H9 (cell line): ENCODE measurements at regions not wholly inside any gene's neighbourhood (a gene's known extent, or its start where the extent isn't known, plus 50 kb on each side); places are given as distances from the start of the nearest gene placed in this dataset.

Experiments used
- DNase-seq: peaks from one replicate; pipeline ENCODE4 v3.0.0-alpha.2; 2017
- H2AFZ ChIP-seq: one replicate; pipeline ENCODE4 v1.6.1; 2013; ENCODE audit warnings: mild to moderate bottlenecking, low read length, control low read depth, moderate library complexity
- H2AK5ac ChIP-seq: 2 replicates; pipeline ENCODE4 v1.6.1; 2013; ENCODE audit warnings: low read length, control low read depth, mixed read lengths; ENCODE audit not compliant: insufficient read length
- H2BK120ac ChIP-seq: one replicate; pipeline ENCODE4 v1.6.1; 2013; ENCODE audit warnings: low read depth, mild to moderate bottlenecking, low read length, control low read depth, inconsistent platforms; ENCODE audit not compliant: poor library complexity, severe bottlenecking
- H2BK12ac ChIP-seq: 2 replicates; pipeline ENCODE4 v1.6.1; 2013; ENCODE audit warnings: low read length, control low read depth, mixed read lengths, low read depth; ENCODE audit not compliant: insufficient read length
- H2BK15ac ChIP-seq: 2 replicates; pipeline ENCODE4 v1.6.1; 2013; ENCODE audit warnings: low read depth, low read length, control low read depth
- H2BK20ac ChIP-seq: one replicate; pipeline ENCODE4 v1.6.1; 2013; ENCODE audit warnings: low read depth, mild to moderate bottlenecking, low read length, control low read depth, inconsistent platforms; ENCODE audit not compliant: poor library complexity, severe bottlenecking
- H2BK5ac ChIP-seq: 2 replicates; pipeline ENCODE4 v1.6.1; 2013; ENCODE audit warnings: low read length, control low read depth, mixed read lengths; ENCODE audit not compliant: insufficient read length
- H3K14ac ChIP-seq: 2 replicates; pipeline ENCODE4 v1.6.1; 2013; ENCODE audit warnings: low read length, control low read depth; ENCODE audit not compliant: insufficient read depth
- H3K18ac ChIP-seq: 2 replicates; pipeline ENCODE4 v1.6.1; 2013; ENCODE audit warnings: low read depth, mild to moderate bottlenecking, mixed read lengths, low read length, control low read depth; ENCODE audit not compliant: insufficient read length
- H3K23ac ChIP-seq: 2 replicates; pipeline ENCODE4 v1.6.1; 2013; ENCODE audit warnings: low read length, control low read depth, mixed read lengths, low read depth; ENCODE audit not compliant: insufficient read length
- H3K23me2 ChIP-seq: 2 replicates; pipeline ENCODE4 v1.6.1; 2013; ENCODE audit warnings: low read depth, mild to moderate bottlenecking, mixed read lengths, low read length, control low read depth; ENCODE audit not compliant: insufficient read length, poor library complexity, severe bottlenecking
- H3K27ac ChIP-seq: 2 replicates; pipeline ENCODE4 v1.5.1; 2013; ENCODE audit warnings: low read length, control low read depth, mixed read lengths, low read depth; ENCODE audit not compliant: insufficient read length
- H3K27me3 ChIP-seq: 2 replicates; pipeline ENCODE4 v1.6.1; 2013; ENCODE audit warnings: low read length, control low read depth, inconsistent platforms; ENCODE audit not compliant: insufficient read depth
- H3K4ac ChIP-seq: 2 replicates; pipeline ENCODE4 v1.6.1; 2013; ENCODE audit warnings: low read depth, mild to moderate bottlenecking, control low read depth, inconsistent platforms, low read length, moderate library complexity
- H3K4me1 ChIP-seq: 2 replicates; pipeline ENCODE4 v1.6.1; 2013; ENCODE audit warnings: low read length, control low read depth, inconsistent platforms; ENCODE audit not compliant: insufficient read depth
- H3K4me2 ChIP-seq: 2 replicates; pipeline ENCODE4 v1.6.1; 2013; ENCODE audit warnings: low read length, control low read depth, mixed read lengths; ENCODE audit not compliant: insufficient read length, insufficient read depth
- H3K56ac ChIP-seq: 2 replicates; pipeline ENCODE4 v1.6.1; 2013; ENCODE audit warnings: low read depth, mild to moderate bottlenecking, mixed read lengths, low read length, control low read depth; ENCODE audit not compliant: insufficient read length
- H3K79me1 ChIP-seq: 2 replicates; pipeline ENCODE4 v1.6.1; 2013; ENCODE audit warnings: low read depth, mild to moderate bottlenecking, moderate library complexity, low read length, control low read depth, inconsistent platforms; ENCODE audit not compliant: insufficient read depth, poor library complexity, severe bottlenecking
- H3K79me2 ChIP-seq: 2 replicates; pipeline ENCODE4 v1.6.1; 2013; ENCODE audit warnings: low read length, control low read depth, inconsistent platforms; ENCODE audit not compliant: insufficient read depth
- H3K9ac ChIP-seq: 2 replicates; pipeline ENCODE4 v1.6.1; 2013; ENCODE audit warnings: low read length, control low read depth, mixed read lengths; ENCODE audit not compliant: insufficient read length; ENCODE audit errors: extremely low read depth
- H3K9me3 ChIP-seq: one replicate; pipeline ENCODE4 v1.6.1; 2013; ENCODE audit warnings: low read depth, low read length, inconsistent platforms; ENCODE audit not compliant: control insufficient read depth
- H3T11ph ChIP-seq: one replicate; pipeline ENCODE4 v1.6.1; 2013; ENCODE audit warnings: mild to moderate bottlenecking, low read length, control low read depth, inconsistent platforms
- H4K20me1 ChIP-seq: one replicate; pipeline ENCODE4 v1.6.1; 2013; ENCODE audit not compliant: control insufficient read depth, insufficient read length, insufficient read depth
- H4K5ac ChIP-seq: 2 replicates; pipeline ENCODE4 v1.6.1; 2013; ENCODE audit warnings: low read depth, mild to moderate bottlenecking, mixed read lengths, low read length, control low read depth; ENCODE audit not compliant: insufficient read length
- H4K8ac ChIP-seq: replicated peaks from 2 replicates; pipeline ENCODE4 v1.6.1; 2013; ENCODE audit warnings: low read length, control low read depth, mixed read lengths, low read depth; ENCODE audit not compliant: insufficient read length
- H4K91ac ChIP-seq: 2 replicates; pipeline ENCODE4 v1.6.1; 2013; ENCODE audit warnings: low read depth, mild to moderate bottlenecking, moderate library complexity, mixed read lengths, low read length, control low read depth; ENCODE audit not compliant: insufficient read length
- H3K27ac Mint-ChIP-seq, 3 experiments: 2 replicates in 2 of 3; 3 replicates in 1 of 3; pipeline ENCODE4 v1.8.0; 2020 to 2021; ENCODE audit warnings: mixed read lengths in 3 of 3, mild to moderate bottlenecking in 1 of 3, moderate library complexity in 1 of 3
- H3K27me3 Mint-ChIP-seq: 2 replicates; pipeline ENCODE4 v1.8.0; 2021; ENCODE audit warnings: low read depth, mild to moderate bottlenecking, moderate library complexity, mixed read lengths
- H3K36me3 Mint-ChIP-seq, 3 experiments: 2 replicates in 2 of 3; 3 replicates in 1 of 3; pipeline ENCODE4 v1.8.0; 2020 to 2021; ENCODE audit warnings: low read depth in 3 of 3, mixed read lengths in 3 of 3; ENCODE audit not compliant: insufficient read depth in 1 of 3
- H3K4me1 Mint-ChIP-seq, 2 experiments: 2 replicates each; pipeline ENCODE4 v1.8.0; 2020; ENCODE audit warnings: mixed read lengths in 2 of 2
- H3K4me3 Mint-ChIP-seq, 2 experiments: 2 replicates in 1 of 2; 3 replicates in 1 of 2; pipeline ENCODE4 v1.8.0; 2020 to 2021; ENCODE audit warnings: mild to moderate bottlenecking in 2 of 2, mixed read lengths in 2 of 2, moderate library complexity in 1 of 2
- H3K9me3 Mint-ChIP-seq, 2 experiments: 2 replicates in 1 of 2; 3 replicates in 1 of 2; pipeline ENCODE4 v1.8.0; 2020; ENCODE audit warnings: mild to moderate bottlenecking in 2 of 2, mixed read lengths in 2 of 2, moderate library complexity in 1 of 2
- CTCF ChIP-seq: fragments of 200-600 bp; sonication (generic); conservative IDR thresholded peaks from 3 replicates; pipeline ENCODE4 v1.8.0; 2021; ENCODE audit warnings: antibody characterized with exemption, mild to moderate bottlenecking
- WGBS: extraction: QIAGEN DNeasy Blood & Tissue Kit; methylation state at CpG from one replicate; pipeline ENCODE4 v1.1.7; 2013; ENCODE audit warnings: missing lambda C conversion rate, low lambda C conversion rate, mixed read lengths; ENCODE audit not compliant: insufficient read length; ENCODE audit errors: extremely low coverage; 5-methylcytosine and 5-hydroxymethylcytosine counted together

- Histone ChIP-seq H4K20me1 (no peaks in the 10 kb centered on the region), H3K23me2 (no peaks in the 10 kb centered on the region), H3K9me3 (no peaks in the 10 kb centered on the region), H3K27ac (no peak overlapping the region), H3T11ph (no peak overlapping the region), H2BK12ac (no peak overlapping the region), H3K4me2 (no peak overlapping the region), H3K14ac (no peak overlapping the region), H2AK5ac (no peak overlapping the region), H3K4me1 (no peaks in the 10 kb centered on the region), H3K79me1 (no peaks in the 10 kb centered on the region), H4K8ac (no peak overlapping the region), H2BK15ac (no peak overlapping the region), H3K27me3 (no peaks in the 10 kb centered on the region), H4K91ac (no peak overlapping the region), H3K79me2 (no peaks in the 10 kb centered on the region), H2BK5ac (no peak overlapping the region), H3K56ac (no peak overlapping the region), H3K18ac (no peak overlapping the region), H3K23ac (no peak overlapping the region), H3K4ac (no peak overlapping the region), H2BK20ac (no peak overlapping the region), H2AFZ (no peak overlapping the region), H4K5ac (no peak overlapping the region), H2BK120ac (no peak overlapping the region), H3K9ac (no peak overlapping the region)
- no CpG with 5 or more reads among the region's 7 CpGs for WGBS
- Mint-ChIP-seq H3K27me3 (peaks cover 4% of the 10 kb centered on the region), H3K36me3 (no peaks in the 10 kb centered on the region), H3K27ac (no peak overlapping the region), H3K9me3 (no peaks in the 10 kb centered on the region), H3K4me3 (no peak overlapping the region), H3K4me1 (peaks cover 16 to 23% of the 10 kb centered on the region in 2 experiments)
- no peak for DNase-seq
- no peak for TF ChIP-seq CTCF
Measured at GRCh38 chr14:98960617-98961013, 311.4 kb downstream of the BCL11B start.
